Stimulated activated naive CD8-positive, alpha-beta T cell treated with anti-CD3 and anti-CD28 coated beads, Interleukin-15, amount 100 ng/mL, for 72 hours (primary cell): ENCODE measurements at regions not wholly inside any gene's neighbourhood (a gene's known extent, or its start where the extent isn't known, plus 50 kb on each side); places are given as distances from the start of the nearest gene placed in this dataset.
A peak's percentile ranks its signal among the peaks of the same experiment; 100 is the strongest.
"Not testable (repeated sequence)": the region's sequence is repeated elsewhere in the genome, so short reads cannot be mapped to it uniquely, and the experiment has no call there.

Experiments used
- ATAC-seq: fragments of 150-1000 bp; cut with Tn5 transposase; 2 replicates; pipeline ENCODE4 v1.10.0; 2021; ENCODE audit warnings: mild to moderate bottlenecking, moderate library complexity
- DNase-seq, 2 donors: peaks; one replicate each; pipeline ENCODE4 v3.0.0; 2021 to 2022
- H3K27ac Mint-ChIP-seq, 2 donors: one replicate each; pipeline ENCODE4 v1.8.0; 2022; ENCODE audit warnings: mild to moderate bottlenecking in 2 of 2, mixed read lengths in 2 of 2, moderate library complexity in 2 of 2
- H3K27me3 Mint-ChIP-seq: one replicate; pipeline ENCODE4 v1.8.0; 2022; ENCODE audit warnings: mixed read lengths
- H3K4me1 Mint-ChIP-seq: one replicate; pipeline ENCODE4 v1.8.0; 2022; ENCODE audit warnings: mild to moderate bottlenecking, mixed read lengths
- H3K4me3 Mint-ChIP-seq, 2 donors: one replicate each; pipeline ENCODE4 v1.8.0; 2022; ENCODE audit warnings: mild to moderate bottlenecking in 2 of 2, mixed read lengths in 2 of 2, moderate library complexity in 1 of 2
- H3K9me3 Mint-ChIP-seq, 2 donors: one replicate each; pipeline ENCODE4 v1.8.0; 2022; ENCODE audit warnings: mixed read lengths in 2 of 2

DNA sequence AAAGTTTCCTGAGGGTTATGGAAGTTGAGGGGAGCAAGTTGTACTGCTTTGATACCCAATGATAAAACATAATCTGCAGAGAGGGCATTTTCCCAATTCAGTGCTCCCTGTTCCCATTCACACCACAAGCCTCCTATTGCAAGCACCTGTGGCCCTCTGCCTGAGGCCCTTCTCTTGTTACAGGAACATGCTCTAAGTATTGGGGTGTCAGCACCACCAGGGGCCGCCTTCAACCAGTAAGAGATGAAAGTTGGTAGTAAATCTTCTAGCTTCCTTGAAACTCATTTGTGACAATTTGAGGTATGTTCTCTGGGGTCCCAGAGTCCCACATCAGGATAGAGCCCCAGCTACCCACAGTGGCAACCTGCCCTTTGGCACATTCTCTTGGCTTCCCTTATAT is 265.4 kb upstream of the ARHGEF26 start:
- DNase-seq (no peak), ATAC-seq (no peak)
- Mint-ChIP-seq H3K4me3 (no peak overlapping the region), H3K9me3 (no peaks in the 10 kb centered on the region), H3K4me1 (no peaks in the 10 kb centered on the region), H3K27ac (no peak overlapping the region), H3K27me3 (peaks cover 8% of the 10 kb centered on the region)

DNA sequence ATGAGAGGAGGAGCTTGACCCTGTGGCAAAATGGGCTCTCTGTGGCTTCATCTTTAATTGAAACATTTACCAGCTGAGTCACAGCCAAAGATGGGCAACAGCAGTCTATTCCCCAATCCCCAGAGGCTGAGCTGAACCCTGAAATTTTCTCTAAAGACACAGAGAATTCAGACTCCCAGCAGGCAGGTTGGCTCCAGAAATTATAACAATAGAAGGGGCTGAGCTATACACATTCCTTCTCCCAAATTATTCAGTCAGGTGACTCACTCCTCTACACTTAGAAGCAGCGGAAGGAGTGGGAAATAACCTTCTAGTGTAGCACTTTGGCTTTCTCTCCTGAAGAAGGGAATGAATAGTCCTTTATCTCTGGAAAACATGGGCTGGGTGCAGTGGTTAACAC is 264.3 kb upstream of the ARHGEF26 start:
- H3K27ac Mint-ChIP-seq, result no peak overlapping the region
- peaks cover 8% of the 10 kb centered on the region for H3K27me3 Mint-ChIP-seq
- no peak overlapping the region for H3K4me3 Mint-ChIP-seq
- no peaks in the 10 kb centered on the region for H3K9me3 Mint-ChIP-seq
- DNase-seq (no peak), ATAC-seq (no peak)
- H3K4me1 Mint-ChIP-seq, result no peaks in the 10 kb centered on the region

DNA sequence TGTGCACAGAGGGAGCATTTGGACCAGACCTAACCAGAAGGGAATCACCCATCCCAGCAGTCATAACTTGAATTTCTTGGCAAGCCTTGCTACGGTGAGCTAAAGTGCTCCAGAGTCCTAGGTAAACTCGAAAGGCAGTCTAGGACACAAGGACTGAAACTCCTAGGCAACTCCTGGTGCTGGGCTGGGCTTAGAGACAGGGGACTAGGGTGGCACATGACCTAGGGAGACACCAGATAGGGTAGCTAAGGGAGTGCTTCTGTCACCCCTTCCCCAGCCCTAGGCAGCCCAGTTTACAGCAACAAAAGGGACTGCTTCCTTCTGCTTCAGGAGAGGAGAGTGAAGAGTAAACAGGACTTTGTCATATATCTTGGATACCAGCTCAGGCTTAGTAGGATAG is 256.4 kb upstream of the ARHGEF26 start:
- ATAC-seq (peak; percentile 43), DNase-seq (no peak)
- no peaks in the 10 kb centered on the region for H3K27me3 Mint-ChIP-seq
- H3K4me1 Mint-ChIP-seq, result no peaks in the 10 kb centered on the region
- no peak overlapping the region for H3K4me3 Mint-ChIP-seq
- H3K9me3 Mint-ChIP-seq, result no peaks in the 10 kb centered on the region
- no peak overlapping the region for H3K27ac Mint-ChIP-seq

DNA sequence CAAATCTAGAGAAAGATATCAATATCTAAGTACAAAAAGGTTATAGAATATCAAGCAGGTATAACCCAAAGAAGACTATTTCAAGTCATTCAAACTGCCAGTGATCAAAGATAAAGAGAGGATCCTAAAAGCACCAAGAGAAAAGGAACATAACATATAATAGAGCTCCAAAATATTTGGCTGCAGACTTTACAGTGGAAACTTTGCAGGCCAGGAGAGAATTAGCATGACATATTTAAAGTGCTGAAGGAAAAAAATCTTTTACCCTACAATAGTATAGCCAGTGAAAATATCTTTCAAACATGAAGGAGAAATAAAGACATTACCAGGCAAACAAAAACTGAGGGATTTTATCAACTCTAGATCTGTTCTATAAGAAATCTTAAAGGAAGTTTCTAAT is 254.3 kb upstream of the ARHGEF26 start:
- Mint-ChIP-seq H3K4me3 (no peak overlapping the region), H3K27ac (no peak overlapping the region), H3K27me3 (no peaks in the 10 kb centered on the region), H3K9me3 (no peaks in the 10 kb centered on the region), H3K4me1 (no peaks in the 10 kb centered on the region)
- ATAC-seq, result no peak
- no peak for DNase-seq

DNA sequence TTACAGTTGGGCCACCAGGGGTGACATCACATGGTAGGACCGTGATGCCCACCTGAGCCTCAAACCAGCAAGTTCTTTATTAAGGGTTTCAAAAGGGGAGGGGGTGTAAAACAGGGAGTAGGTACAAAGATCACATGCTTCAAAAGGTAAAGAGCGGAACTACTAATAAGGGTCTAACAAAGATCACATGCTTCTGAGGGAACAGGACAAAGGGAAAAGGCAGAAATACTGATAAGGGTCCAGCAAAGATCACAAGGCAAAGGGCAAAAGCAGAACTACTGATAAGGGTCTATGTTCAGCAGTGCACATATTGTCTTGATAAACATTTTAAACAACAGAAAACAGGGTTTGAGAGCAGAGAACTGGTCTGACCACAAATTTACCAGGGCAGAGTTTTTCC is 246.8 kb upstream of the ARHGEF26 start:
- DNase-seq, H3K4me3 Mint-ChIP-seq, ATAC-seq, H3K27ac Mint-ChIP-seq, H3K4me1 Mint-ChIP-seq, H3K27me3 Mint-ChIP-seq: not testable (repeated sequence)
- peaks cover 11 to 16% of the 10 kb centered on the region in 2 donors for H3K9me3 Mint-ChIP-seq

DNA sequence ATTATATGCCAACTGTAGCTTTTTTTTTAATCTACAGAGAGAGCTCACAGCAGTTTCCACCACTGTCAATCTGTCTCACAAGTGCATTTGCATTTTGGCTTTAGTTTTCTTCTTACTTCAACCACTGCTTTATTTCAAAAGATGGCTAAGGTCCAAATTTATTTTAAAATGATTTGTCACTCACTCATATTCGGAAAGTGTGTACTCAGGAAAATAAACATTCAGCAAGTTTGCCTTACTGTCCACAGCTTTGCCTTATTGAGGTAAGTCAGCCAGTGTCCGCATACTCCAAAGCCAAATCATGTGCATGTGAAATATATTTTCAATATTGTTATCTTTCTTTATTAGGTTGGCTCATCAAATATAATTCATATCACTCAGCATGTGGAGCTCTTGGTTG is 240.7 kb upstream of the ARHGEF26 start:
- no peak for ATAC-seq
- Mint-ChIP-seq H3K27ac (no peak overlapping the region), H3K27me3 (no peaks in the 10 kb centered on the region), H3K4me1 (no peaks in the 10 kb centered on the region), H3K9me3 (peaks cover 0 to 4% of the 10 kb centered on the region in 2 donors), H3K4me3 (no peak overlapping the region)
- no peak for DNase-seq

DNA sequence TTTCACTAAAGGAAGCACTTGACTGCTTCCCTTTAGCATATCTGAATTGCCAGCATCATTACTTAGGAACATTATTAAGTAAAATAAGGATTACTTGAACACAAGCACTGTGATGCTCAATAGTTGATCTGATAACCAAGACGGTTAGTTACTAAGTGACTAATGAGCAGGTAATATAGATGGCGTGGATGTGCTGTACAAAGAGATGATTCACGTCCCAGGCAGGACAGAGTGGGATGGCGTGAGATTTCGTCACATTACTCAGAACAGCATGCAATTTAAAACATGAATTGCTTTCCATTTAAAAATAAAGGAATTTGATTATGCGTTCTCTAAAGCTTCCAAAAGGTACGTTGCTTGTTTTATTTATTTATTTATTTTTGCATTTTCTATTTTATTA is 240.0 kb upstream of the ARHGEF26 start:
- Mint-ChIP-seq H3K4me3 (no peak overlapping the region), H3K27ac (no peak overlapping the region), H3K4me1 (no peaks in the 10 kb centered on the region), H3K9me3 (no peaks in the 10 kb centered on the region), H3K27me3 (no peaks in the 10 kb centered on the region)
- DNase-seq (no peak), ATAC-seq (no peak)

DNA sequence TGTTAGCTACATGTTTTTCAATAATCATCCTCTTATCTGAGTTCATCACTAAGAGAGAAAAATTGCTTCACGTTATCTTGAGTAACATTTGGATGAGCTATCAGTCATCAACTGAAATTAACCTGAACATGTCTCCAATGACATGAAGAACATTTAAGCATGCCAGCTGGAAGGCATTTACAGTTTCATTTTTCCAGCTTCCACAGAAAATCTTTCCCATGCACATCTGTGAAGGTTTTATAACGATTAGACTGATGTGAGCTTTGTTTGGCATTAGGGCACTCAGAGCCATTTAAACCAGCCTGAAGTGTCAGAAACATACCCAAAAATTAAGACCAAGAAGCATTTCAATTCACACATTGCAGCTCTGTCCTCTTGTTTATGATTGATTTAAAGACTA is 235.8 kb upstream of the ARHGEF26 start:
- H3K4me3 Mint-ChIP-seq, result no peak overlapping the region
- H3K27me3 Mint-ChIP-seq, result no peaks in the 10 kb centered on the region
- no peak for ATAC-seq
- no peaks in the 10 kb centered on the region for H3K9me3 Mint-ChIP-seq
- no peaks in the 10 kb centered on the region for H3K4me1 Mint-ChIP-seq
- no peak overlapping the region for H3K27ac Mint-ChIP-seq
- DNase-seq, result no peak

DNA sequence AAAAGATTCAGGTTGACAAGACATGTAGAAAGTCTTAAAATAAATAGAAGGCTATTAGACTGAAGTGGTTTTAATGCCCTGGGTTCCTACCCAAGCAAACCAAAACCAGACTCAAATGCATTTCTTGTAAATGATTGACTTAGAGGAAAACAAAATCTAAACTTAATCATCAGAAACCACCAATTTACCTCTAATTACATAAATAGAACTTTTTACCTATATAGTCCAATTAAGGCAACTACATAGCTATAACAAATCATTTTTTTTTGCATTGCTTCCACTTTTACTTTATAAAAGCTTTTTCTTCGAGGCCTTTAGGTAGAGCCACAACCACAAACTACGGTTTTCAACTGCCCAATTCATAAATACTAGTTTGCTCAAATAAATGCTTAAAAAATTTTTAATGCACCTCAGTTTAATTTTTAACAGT is 231.3 kb upstream of the ARHGEF26 start:
- ATAC-seq (no peak), DNase-seq (no peak)
- H3K27ac Mint-ChIP-seq, result no peak overlapping the region
- no peaks in the 10 kb centered on the region for H3K9me3 Mint-ChIP-seq
- H3K4me1 Mint-ChIP-seq, result no peaks in the 10 kb centered on the region
- no peaks in the 10 kb centered on the region for H3K27me3 Mint-ChIP-seq
- no peak overlapping the region for H3K4me3 Mint-ChIP-seq

DNA sequence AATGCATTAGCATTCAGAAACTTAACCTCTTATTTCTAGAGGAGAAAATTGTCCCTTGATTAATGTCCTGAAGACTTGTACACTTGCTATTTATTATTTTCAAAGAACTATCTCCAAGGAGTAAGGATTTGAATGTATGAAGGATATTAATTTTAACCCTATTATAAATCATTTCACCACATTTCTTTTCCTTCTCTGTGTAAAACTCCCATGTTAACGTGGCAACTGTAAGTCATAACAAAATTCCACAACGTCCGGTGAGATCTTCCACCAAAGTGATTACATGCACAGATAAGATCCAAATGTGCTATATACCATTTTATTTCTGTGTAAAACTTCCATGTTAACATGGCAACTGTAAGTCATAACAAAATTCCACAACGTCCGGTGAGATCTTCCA is 229.1 kb upstream of the ARHGEF26 start:
- Mint-ChIP-seq H3K4me3 (no peak overlapping the region), H3K27me3 (no peaks in the 10 kb centered on the region), H3K9me3 (no peaks in the 10 kb centered on the region), H3K27ac (no peak overlapping the region), H3K4me1 (no peaks in the 10 kb centered on the region)
- DNase-seq (no peak), ATAC-seq (no peak)

DNA sequence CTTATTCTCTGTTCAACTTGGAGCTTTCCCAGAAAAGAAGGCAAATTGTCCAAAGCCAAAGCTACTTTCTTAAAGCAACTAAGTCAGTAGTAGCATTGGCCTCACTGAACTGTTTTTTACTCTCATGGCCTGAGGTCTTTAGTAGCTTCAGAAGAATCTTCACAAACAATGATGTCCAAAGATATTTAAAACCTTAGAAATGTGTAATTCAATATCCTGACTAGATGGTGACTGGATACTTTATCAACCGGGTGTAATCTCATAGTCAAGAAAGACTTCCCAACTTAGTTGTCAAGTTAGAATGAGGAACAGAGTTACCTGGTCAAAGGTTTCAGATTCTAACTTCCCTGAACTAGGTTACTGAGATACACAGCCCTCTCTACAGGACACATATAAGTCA is 226.3 kb upstream of the ARHGEF26 start:
- ATAC-seq, result no peak
- H3K27me3 Mint-ChIP-seq, result no peaks in the 10 kb centered on the region
- no peaks in the 10 kb centered on the region for H3K4me1 Mint-ChIP-seq
- DNase-seq, result no peak
- no peak overlapping the region for H3K27ac Mint-ChIP-seq
- H3K4me3 Mint-ChIP-seq, result no peak overlapping the region
- H3K9me3 Mint-ChIP-seq, result no peaks in the 10 kb centered on the region

DNA sequence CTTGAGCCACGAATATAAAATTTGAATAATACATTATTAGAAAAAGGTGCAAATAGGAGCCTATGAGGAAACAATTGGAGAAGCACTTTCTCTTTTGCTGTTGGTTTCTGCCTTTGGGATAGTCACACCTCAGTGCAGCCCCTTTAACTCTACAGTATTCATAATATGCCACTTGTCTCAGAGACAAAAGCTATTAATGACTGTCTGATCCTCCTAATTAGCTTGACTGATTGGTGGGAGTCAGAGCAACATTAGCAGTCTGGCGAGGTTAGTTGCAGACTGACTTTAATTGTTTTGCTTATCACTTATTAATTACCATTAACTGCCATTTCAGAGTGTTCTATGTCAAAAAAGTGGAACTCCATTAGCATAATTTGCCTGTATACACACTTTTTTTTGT is 225.0 kb upstream of the ARHGEF26 start:
- Mint-ChIP-seq H3K27ac (no peak overlapping the region), H3K4me1 (no peaks in the 10 kb centered on the region), H3K27me3 (no peaks in the 10 kb centered on the region), H3K4me3 (no peak overlapping the region), H3K9me3 (no peaks in the 10 kb centered on the region)
- no peak for DNase-seq
- ATAC-seq, result no peak

DNA sequence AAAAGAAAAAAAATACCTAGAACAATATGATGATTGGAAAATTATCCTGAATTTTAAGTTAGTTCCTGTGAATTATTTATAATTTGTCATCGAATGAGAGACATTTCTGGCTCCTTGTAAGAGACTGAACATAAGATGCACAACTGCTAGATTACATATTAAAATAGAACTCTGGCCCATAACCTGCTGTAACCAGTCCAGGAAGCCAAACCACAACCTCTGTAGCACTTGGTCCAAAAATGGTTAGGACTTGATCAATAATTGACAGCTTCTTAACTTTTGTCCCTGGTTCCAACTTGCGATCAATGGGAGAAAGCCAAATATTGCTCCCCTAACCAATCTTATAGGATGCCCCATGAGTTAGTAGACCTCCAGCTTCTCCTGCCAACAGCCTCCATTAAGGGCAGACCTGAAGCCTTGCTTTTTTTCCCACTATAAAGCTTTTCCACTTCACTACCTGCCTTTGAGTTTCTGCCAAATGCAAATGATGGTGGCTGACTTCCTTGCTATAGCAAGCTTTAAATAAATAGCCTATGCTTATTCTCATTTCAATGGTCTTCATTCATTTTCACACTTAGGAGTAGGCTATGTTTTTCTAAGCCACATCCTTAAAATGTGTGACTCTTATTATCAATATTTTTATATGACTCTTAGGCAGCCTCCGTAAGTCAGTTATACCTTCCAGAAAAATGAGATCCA is 224.0 kb upstream of the ARHGEF26 start:
- no peak overlapping the region for H3K4me3 Mint-ChIP-seq
- no peak for DNase-seq
- ATAC-seq, result no peak
- no peaks in the 10 kb centered on the region for H3K9me3 Mint-ChIP-seq
- no peaks in the 10 kb centered on the region for H3K4me1 Mint-ChIP-seq
- H3K27ac Mint-ChIP-seq, result no peak overlapping the region
- H3K27me3 Mint-ChIP-seq, result no peaks in the 10 kb centered on the region

DNA sequence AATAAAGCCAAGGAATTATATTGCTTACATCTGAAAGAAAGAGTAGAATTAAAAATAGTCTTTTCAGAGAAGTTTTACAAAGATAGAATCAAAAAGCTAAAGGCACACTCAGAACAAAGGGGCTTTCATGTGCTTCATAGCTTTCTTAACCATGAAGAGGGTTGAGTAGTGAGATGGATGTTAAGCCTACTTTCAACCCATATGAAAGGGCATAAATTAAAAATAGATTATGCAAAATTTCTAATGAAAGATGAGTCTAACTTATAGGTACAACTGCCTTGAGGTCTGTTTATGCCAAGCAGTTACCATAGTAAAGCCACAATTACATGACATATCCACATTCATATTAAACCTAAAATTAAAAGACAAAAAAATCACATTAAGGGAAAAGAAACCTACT is 223.3 kb upstream of the ARHGEF26 start:
- Mint-ChIP-seq H3K9me3 (peaks cover 0 to 3% of the 10 kb centered on the region in 2 donors), H3K27ac (no peak overlapping the region), H3K4me3 (no peak overlapping the region), H3K4me1 (no peaks in the 10 kb centered on the region), H3K27me3 (no peaks in the 10 kb centered on the region)
- no peak for ATAC-seq
- no peak for DNase-seq

DNA sequence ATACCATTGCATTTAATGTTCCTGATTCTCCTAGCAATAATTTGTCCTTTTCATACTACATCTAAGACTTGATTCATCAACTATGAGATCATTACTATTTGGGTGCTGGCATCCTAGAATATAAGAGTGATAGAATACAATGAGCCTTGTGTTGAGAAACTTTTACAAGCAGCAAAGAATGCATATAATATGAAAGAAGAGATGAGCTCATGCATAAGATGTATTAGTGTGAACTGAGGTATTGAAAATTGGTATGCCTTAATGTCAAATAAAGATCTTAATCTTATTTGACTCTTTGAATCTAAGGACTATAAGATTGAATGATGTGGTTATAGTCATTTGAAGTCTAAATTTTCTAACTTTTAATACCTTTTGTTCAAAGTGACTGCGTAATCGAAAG is 220.0 kb upstream of the ARHGEF26 start:
- no peak overlapping the region for H3K27ac Mint-ChIP-seq
- DNase-seq (no peak), ATAC-seq (no peak)
- no peaks in the 10 kb centered on the region for H3K27me3 Mint-ChIP-seq
- no peak overlapping the region for H3K4me3 Mint-ChIP-seq
- no peaks in the 10 kb centered on the region for H3K4me1 Mint-ChIP-seq
- H3K9me3 Mint-ChIP-seq, result peaks cover 3 to 5% of the 10 kb centered on the region in 2 donors

DNA sequence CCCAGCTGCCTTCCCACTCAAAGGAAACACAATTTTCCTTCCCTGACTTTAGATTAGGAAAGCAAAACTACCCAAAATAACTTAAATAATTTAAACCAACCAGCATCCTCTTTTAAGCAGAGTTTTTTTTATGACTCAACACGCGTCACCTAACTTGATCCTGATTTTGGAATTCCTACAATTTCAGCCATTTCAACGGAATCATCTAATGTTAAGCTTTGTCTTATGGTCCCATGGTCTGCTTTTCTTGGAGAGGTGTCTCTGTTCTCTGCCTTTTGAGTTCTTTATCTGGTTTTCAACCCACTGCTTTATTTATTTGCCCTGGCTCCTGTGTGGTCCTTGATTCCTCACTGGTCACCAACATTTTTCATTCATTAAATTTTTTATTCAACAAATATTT is 219.2 kb upstream of the ARHGEF26 start:
- Mint-ChIP-seq H3K27me3 (no peaks in the 10 kb centered on the region), H3K4me3 (no peak overlapping the region), H3K9me3 (peaks cover 3 to 5% of the 10 kb centered on the region in 2 donors), H3K4me1 (no peaks in the 10 kb centered on the region), H3K27ac (peak overlapping the region in 1 of 2 donors; percentile 35)
- ATAC-seq, result no peak
- no peak for DNase-seq

DNA sequence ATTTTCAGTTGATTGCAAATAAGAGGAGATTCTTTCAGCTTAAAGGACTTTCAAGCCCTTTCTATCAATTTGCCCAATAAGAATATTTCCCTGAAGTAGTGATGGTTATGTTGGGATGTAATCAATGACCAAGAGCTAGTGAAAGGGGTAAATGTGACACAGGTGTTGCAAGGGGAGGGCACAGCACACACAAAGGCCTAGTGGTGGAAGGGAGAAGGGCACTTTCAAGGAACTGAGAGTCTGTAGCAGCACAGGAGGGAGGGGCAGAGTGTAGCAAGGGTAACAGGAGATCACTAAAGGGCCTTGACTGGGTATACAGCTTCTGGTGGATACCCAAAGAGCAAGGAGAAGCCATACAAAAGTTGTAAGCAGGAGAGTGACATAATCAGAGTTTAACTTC is 217.8 kb upstream of the ARHGEF26 start:
- Mint-ChIP-seq H3K4me3 (no peak overlapping the region), H3K27ac (no peak overlapping the region), H3K27me3 (no peaks in the 10 kb centered on the region)

More for the DNA sequence above, 217.8 kb upstream of the ARHGEF26 start:
- H3K4me1 Mint-ChIP-seq, result no peaks in the 10 kb centered on the region
- ATAC-seq (no peak), DNase-seq (no peak)
- H3K9me3 Mint-ChIP-seq, result peaks cover 3 to 5% of the 10 kb centered on the region in 2 donors
